ENCODE measurements at regions not wholly inside any gene's neighbourhood (a gene's known extent, or its start where the extent isn't known, plus 50 kb on each side); places are given as distances from the start of the nearest gene placed in this dataset.

GRCh38 chr10:117762126-117762818 lies 219.7 kb downstream of the EMX2 start:
- TF ChIP-seq POLR2AphosphoS5 (IDR thresholded peaks at IDR 0.05; ENCODE audit: low read depth, low read length) = no peak
- TF ChIP-seq POLR2A (IDR thresholded peaks at IDR 0.05; ENCODE audit: low read depth, low read length) = no peak
- no peak for TF ChIP-seq TAF1 (IDR thresholded peaks at IDR 0.05; ENCODE audit: borderline replicate concordance, low read depth, low read length)
